Mononuclear cell (primary cell): ENCODE measurements at regions not wholly inside any gene's neighbourhood (a gene's known extent, or its start where the extent isn't known, plus 50 kb on each side); places are given as distances from the start of the nearest gene placed in this dataset.

ENCODE experiments used
- H3K27me3 ChIP-seq: 2 replicates; pipeline ENCODE4 v1.6.0; 2011; ENCODE audit warnings: low read length, control low read depth; ENCODE audit not compliant: insufficient read depth
- H3K4me1 ChIP-seq: 2 replicates; pipeline ENCODE4 v1.5.1; 2011; ENCODE audit warnings: mild to moderate bottlenecking, low read length, control low read depth; ENCODE audit not compliant: insufficient read depth
- H3K4me3 ChIP-seq: 2 replicates; pipeline ENCODE4 v1.5.1; 2011; ENCODE audit warnings: mild to moderate bottlenecking, low read length, moderate library complexity
- H3K9me3 ChIP-seq: 2 replicates; pipeline ENCODE4 v1.5.1; 2011; ENCODE audit warnings: low read depth, mild to moderate bottlenecking, control low read depth, low read length

- no peaks in the 10 kb centered on the region for H3K27me3 ChIP-seq
- no peak overlapping the region for H3K4me3 ChIP-seq
- H3K9me3 ChIP-seq = no peaks in the 10 kb centered on the region
- H3K4me1 ChIP-seq = no peaks in the 10 kb centered on the region
Observed at GRCh38 chr1:209486861-209487593, 96.5 kb upstream of the CAMK1G start.

GRCh38 chr1:209490013-209490412 is 93.5 kb upstream of the CAMK1G start:
- Histone ChIP-seq H3K4me3 (no peak overlapping the region), H3K4me1 (no peaks in the 10 kb centered on the region), H3K9me3 (no peaks in the 10 kb centered on the region), H3K27me3 (no peaks in the 10 kb centered on the region)

- H3K9me3 ChIP-seq = no peaks in the 10 kb centered on the region
- H3K4me3 ChIP-seq = no peak overlapping the region
- no peaks in the 10 kb centered on the region for H3K4me1 ChIP-seq
- H3K27me3 ChIP-seq = no peaks in the 10 kb centered on the region
Observed at GRCh38 chr1:209491031-209491430, 92.5 kb upstream of the CAMK1G start.

- Histone ChIP-seq H3K9me3 (no peaks in the 10 kb centered on the region), H3K27me3 (no peaks in the 10 kb centered on the region), H3K4me3 (no peak overlapping the region), H3K4me1 (no peaks in the 10 kb centered on the region)
Observed at GRCh38 chr1:209491496-209491895, 92.0 kb upstream of the CAMK1G start.

- no peak overlapping the region for H3K4me3 ChIP-seq
- H3K4me1 ChIP-seq = no peaks in the 10 kb centered on the region
- H3K27me3 ChIP-seq = no peaks in the 10 kb centered on the region
- H3K9me3 ChIP-seq = no peaks in the 10 kb centered on the region
Observed at GRCh38 chr1:209491897-209492296, 91.6 kb upstream of the CAMK1G start.

- no peaks in the 10 kb centered on the region for H3K4me1 ChIP-seq
- H3K27me3 ChIP-seq = no peaks in the 10 kb centered on the region
- H3K9me3 ChIP-seq = peaks cover 6% of the 10 kb centered on the region
- H3K4me3 ChIP-seq = no peak overlapping the region
Observed at GRCh38 chr1:209493559-209493958, 90.0 kb upstream of the CAMK1G start.

DNA sequence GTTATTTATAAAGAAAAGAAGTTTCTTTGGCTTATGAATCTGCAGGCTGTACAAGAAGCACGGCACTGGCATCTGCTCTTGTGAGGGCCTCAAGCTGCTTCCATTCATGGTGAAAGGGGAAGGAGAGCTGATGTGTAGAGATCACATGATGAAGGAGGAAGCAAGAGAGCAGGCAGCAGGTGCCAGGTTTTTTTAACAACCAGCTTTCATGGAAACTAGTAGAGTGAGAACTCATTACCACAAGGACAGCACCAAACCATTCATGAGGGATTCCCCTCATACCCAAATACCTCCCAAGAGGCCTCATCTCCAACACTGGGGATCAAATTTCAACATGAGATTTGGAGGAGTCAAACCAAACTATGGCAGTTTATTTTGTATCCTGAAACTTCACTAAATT is 85.8 kb upstream of the CAMK1G start:
- H3K4me1 ChIP-seq = no peaks in the 10 kb centered on the region
- no peaks in the 10 kb centered on the region for H3K27me3 ChIP-seq
- H3K9me3 ChIP-seq = peaks cover 21% of the 10 kb centered on the region
- no peak overlapping the region for H3K4me3 ChIP-seq

- H3K4me3 ChIP-seq = no peak overlapping the region
- H3K4me1 ChIP-seq = no peaks in the 10 kb centered on the region
- peaks cover 21% of the 10 kb centered on the region for H3K9me3 ChIP-seq
- no peaks in the 10 kb centered on the region for H3K27me3 ChIP-seq
Observed at GRCh38 chr1:209500993-209501392, 82.5 kb upstream of the CAMK1G start.

GRCh38 chr1:209503196-209503595 is 80.3 kb upstream of the CAMK1G start:
- Histone ChIP-seq H3K9me3 (peaks cover 19% of the 10 kb centered on the region), H3K27me3 (no peaks in the 10 kb centered on the region), H3K4me1 (no peaks in the 10 kb centered on the region), H3K4me3 (no peak overlapping the region)

DNA sequence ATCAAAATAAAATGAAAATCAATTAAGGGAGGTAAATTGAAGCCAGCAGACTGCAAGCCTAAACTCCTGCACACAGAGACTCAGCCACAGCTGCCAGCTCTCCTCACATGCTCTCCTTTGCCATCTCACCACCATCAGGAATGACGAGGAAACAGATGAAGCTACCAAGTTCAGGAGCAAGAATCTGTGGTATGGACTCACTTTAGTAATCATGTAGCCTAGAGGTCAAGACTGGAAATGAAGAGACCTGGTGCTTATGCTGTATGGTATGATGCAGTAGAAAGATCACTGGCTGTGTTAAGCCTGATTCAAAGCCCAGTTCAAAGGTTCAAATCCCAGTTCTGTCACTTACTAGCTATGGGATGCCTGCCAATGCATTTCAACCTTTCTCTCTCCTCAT is 78.9 kb upstream of the CAMK1G start:
- Histone ChIP-seq H3K9me3 (peaks cover 15% of the 10 kb centered on the region), H3K4me1 (no peaks in the 10 kb centered on the region), H3K27me3 (no peaks in the 10 kb centered on the region), H3K4me3 (no peak overlapping the region)

GRCh38 chr1:209505044-209505443 is 78.5 kb upstream of the CAMK1G start:
- H3K4me1 ChIP-seq = no peaks in the 10 kb centered on the region
- peaks cover 13% of the 10 kb centered on the region for H3K9me3 ChIP-seq
- no peaks in the 10 kb centered on the region for H3K27me3 ChIP-seq
- no peak overlapping the region for H3K4me3 ChIP-seq

- Histone ChIP-seq H3K4me1 (no peaks in the 10 kb centered on the region), H3K9me3 (peaks cover 2% of the 10 kb centered on the region), H3K4me3 (no peak overlapping the region), H3K27me3 (no peaks in the 10 kb centered on the region)
Observed at GRCh38 chr1:209506101-209506500, 77.4 kb upstream of the CAMK1G start.

DNA sequence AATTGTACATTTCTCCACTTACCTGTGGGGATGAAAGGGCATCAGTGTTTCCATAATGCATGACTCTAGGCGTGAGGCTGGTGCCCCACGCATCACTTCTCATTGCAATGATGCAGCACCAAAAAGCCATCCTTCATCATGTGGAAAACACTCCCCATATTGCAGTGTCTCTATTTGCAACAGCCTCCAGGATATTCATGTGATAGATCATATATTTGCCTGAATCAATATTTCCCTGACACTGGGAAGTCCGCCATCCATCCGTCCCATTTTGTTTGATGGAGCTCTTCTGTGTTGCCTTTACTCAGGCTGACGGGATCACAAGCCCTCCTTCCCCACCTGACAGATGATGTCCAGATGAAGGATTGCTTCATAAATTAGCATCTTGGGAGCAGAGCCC is 74.5 kb upstream of the CAMK1G start:
- H3K4me1 ChIP-seq = no peaks in the 10 kb centered on the region
- no peaks in the 10 kb centered on the region for H3K27me3 ChIP-seq
- no peaks in the 10 kb centered on the region for H3K9me3 ChIP-seq
- H3K4me3 ChIP-seq = no peak overlapping the region

DNA sequence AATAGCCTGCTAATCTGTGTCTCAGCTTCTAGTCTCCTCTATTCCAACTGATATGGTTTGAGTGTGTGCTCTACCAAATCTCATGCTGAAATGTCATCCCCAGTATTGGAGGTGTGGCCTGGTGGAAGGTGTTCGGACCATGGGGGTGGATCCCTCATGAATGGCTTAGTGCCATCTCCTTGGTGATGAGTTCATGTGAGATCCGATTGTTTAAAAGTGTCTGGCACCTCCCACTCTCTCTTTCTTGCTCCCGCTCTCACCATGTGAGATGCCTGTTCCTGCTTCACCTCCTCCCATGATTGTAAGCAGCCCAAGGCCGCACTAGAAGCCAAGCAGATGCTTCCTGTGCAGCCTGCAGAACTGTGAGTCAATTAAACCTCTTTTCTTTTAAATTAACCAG is 73.5 kb upstream of the CAMK1G start:
- no peaks in the 10 kb centered on the region for H3K9me3 ChIP-seq
- no peaks in the 10 kb centered on the region for H3K27me3 ChIP-seq
- H3K4me3 ChIP-seq = no peak overlapping the region
- H3K4me1 ChIP-seq = no peaks in the 10 kb centered on the region

GRCh38 chr1:209511169-209511568 is 72.3 kb upstream of the CAMK1G start:
- Histone ChIP-seq H3K27me3 (no peaks in the 10 kb centered on the region), H3K4me1 (no peaks in the 10 kb centered on the region), H3K9me3 (no peaks in the 10 kb centered on the region), H3K4me3 (no peak overlapping the region)

DNA sequence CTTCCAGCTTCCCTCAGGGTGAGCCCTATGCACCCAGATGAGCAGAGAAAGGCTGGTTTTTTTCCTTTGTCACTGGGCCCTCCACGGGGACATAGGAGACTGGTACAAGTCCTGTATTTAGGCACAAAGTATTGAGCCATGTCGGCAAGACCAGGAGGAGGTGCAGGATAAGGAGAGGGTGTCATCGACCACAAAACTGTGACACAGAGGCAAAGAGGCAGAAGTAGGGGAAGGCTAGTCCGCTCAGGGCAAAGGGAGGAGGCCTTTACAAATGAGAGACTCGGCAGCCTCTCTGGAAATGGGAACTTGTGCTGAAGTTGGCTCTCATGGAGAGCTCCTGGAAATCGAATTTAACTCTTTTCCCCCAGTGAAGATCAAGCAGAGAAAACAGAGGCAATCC is 70.7 kb upstream of the CAMK1G start:
- Histone ChIP-seq H3K4me3 (no peak overlapping the region), H3K9me3 (no peaks in the 10 kb centered on the region), H3K27me3 (no peaks in the 10 kb centered on the region), H3K4me1 (no peaks in the 10 kb centered on the region)
